HUDEP-2 (cell line): ENCODE measurements at regions not wholly inside any gene's neighbourhood (a gene's known extent, or its start where the extent isn't known, plus 50 kb on each side); places are given as distances from the start of the nearest gene placed in this dataset.
"Not testable (repeated sequence)": the region's sequence is repeated elsewhere in the genome, so short reads cannot be mapped to it uniquely, and the experiment has no call there.

ENCODE experiments used
- DNase-seq, 76 experiments: peaks; one replicate each; lab custom pipeline; 2025; ENCODE audit not compliant: unreplicated experiment in 76 of 76; lab: John Stamatoyannopoulos, UW

DNA sequence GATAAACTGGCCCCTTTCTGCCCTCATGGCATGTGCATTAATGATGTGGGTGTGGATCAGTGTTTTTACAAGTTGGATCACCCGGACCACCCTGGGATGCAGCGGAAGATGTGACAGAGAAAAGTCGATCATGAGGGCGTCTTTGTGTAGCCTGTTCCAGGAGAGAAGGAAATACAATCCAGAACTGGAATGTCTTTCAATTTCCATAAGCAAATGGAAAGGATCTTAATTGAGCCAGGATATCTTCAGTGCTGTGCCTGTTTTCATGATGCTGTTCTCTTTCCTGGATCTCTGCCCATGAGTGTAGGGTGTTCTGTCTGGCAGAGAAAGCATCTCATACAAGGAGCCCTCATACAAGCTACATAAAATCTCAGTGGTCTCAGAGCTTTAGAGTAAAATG, 481.4 kb downstream of the XYLT1 start:
- DNase-seq = no peak

DNA sequence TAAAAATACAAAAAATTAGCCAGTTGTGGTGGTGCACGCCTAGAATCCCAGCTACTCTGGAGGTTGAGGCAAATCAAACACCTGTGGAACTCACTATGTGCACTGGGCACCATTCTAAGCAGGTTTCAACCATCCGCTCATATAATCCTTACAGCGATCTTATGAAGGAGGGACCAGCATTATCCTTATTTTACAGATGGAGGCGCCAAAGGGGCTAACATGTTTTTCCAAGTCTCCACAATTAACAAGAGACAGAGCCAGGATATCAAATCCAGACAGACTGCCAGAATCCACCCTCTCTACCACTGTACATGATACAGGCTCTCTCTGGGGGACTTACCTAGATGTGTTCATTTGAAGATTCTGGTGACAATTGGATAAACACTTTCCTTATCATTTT, 479.0 kb downstream of the XYLT1 start:
- no peak for DNase-seq

DNA sequence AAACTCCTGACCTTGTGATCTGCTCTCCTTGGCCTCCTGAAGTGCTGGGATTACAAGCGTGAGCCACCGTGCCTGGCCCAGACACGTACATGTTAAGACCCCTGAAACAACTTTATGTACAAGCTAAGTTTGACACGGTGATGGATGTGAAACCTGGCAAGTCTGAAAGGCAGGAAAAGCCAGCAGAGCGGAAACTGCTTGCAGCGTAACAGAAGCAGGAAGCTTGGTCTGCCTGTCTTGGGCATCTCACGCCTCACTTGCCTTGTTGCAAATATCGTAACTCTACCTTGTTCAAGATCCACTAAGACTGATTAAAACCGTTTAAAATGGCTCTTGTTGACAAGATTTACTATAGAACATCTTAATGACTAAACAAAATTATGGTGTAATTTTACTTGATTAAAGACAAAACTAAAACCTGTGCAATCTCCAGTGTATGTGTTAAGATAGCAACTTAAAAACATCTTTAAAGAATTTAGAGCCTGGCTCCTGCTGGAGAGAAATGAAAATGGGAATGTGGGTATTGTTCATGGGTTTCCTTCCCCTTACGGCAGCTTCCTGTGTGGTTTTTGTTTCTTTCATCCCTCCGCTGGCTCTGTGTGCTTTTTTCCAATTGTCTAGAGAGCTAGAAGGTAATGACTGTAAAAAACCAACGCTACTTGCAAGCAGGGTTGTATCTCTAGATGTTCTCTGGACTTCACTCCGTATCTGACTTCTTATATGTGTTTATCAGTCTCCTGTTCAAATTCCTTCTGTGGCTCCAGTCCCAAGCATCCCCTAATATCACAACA, 477.6 kb downstream of the XYLT1 start:
- no peak for DNase-seq

DNA sequence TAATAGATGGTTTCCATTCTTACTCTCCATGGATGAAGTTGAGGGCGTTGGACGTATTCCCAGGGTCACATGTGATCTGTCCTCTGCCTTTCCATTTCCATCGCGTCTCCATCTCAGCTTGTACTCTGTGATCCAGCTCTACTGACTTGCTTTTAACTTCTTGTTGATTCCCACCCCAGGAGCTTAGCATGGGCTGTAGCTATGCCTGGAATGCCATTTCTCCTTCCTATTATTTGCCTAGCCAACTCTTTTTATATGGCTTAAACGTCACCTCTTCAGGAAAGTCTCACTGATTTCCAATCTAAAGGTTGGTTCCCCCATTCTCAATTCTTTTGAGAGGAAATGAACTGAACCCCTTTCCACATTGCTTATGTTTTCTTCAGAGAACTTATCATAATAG, 475.9 kb downstream of the XYLT1 start:
- no peak for DNase-seq

DNA sequence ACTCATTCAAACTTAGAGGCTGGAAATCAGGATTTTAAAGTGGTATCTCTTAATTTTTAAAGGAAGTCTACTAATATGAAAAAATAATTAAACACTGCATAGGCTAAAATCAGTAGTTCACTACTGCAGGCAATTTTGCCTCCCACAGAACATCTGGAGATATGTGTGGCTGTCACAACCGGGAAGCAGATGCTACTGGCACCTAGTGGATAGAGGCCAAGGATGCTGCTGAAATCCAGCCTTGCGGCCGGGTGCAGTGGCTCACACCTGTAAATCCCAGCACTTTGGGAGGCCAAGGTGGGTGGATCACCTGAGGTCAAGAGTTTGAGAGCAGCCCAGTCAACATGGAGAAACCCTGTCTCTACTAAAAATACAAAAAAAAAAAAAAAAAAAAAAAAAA, 473.9 kb downstream of the XYLT1 start:
- DNase-seq = no peak

DNA sequence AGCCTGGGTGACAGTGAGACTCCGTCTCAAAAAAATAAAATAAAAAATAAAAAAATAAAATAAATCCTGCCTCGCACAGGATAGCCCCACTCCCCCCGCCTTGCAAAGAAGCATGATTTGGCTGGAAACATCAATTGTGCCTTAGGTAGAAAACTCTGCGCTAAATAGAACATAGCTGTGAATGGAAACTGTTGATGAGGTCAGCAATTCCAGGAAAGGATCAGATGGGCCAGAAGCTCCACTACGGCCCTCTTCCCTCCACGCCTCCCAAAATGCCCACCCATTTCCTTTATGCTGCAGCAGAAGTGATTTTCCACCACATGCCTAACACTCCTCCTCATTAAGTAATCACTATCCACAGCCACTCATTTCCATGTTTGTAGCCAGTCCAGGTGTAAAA, 473.4 kb downstream of the XYLT1 start:
- DNase-seq = no peak

DNA sequence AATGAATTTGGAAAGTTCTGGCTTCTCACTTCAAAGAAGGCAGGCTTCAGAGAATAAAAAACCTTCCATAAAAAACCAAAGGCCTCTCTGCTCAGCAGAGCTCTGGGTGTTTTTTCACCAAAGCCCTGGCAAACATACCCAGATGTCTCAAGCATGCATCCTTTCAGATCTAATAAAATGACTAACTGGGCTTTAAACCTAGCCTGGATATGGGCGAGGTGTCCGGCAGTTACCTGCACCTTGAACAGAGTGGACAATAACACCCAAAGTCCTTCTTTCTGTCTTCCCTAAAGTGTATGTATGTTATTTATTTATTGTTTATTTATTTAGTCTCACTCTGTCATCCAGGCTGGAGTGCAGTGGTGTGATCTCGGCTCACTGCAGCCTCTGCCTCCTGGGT, 469.3 kb downstream of the XYLT1 start:
- DNase-seq = no peak

DNA sequence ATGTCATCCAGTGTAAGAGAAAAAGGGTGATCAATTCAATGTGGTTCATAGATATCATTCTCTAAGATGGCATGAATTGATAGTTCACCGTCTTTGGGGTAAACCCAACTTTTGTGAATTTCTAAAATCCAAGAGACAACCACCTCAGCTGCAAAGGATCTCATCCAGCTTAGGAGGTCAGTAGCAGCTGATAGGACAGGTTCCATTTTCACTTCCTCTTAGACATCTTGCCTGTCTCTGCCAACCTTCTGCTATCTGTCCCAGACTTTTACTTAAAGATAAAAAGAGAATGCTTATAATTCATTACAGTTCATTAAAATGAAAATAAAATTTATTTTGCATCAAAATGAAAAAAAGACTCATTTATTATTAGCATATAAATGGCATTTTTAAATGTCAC, 468.2 kb downstream of the XYLT1 start:
- no peak for DNase-seq

DNA sequence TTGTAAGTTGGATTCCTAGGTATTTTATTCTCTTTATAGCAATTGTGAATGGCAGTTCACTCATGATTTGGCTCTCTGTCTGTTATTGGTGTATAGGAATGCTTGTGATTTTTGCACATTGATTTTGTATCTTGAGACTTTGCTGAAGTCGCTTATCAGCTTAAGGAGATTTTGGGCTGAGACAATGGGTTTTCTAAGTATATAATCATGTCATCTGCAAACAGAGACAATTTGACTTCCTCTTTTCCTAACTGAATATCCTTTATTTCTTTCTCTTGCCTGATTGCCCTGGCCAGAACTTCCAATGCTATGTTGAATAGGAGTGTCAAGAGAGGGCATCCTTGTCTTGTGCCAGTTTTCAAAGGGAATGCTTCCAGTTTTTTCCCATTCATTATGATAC, 464.8 kb downstream of the XYLT1 start:
- not testable (repeated sequence) for DNase-seq

DNA sequence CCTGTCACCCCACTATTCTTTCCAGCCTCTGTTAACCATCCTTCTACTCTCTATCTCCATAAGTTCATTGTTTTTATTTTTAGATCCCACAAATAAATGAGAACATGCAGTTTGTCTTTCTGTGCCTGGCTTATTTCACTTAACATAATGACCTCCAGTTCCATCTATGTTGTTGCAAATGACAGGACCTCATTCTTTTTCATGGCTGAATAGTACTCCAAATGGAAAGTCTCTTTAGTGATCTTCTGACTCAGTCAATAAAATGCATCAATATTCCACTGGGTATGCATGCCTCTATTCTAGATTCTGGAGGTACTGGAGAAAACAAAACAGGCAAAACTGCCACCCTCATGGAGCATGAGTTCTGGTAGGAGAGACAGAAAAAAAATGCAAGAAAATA, 459.0 kb downstream of the XYLT1 start:
- DNase-seq = no peak

DNA sequence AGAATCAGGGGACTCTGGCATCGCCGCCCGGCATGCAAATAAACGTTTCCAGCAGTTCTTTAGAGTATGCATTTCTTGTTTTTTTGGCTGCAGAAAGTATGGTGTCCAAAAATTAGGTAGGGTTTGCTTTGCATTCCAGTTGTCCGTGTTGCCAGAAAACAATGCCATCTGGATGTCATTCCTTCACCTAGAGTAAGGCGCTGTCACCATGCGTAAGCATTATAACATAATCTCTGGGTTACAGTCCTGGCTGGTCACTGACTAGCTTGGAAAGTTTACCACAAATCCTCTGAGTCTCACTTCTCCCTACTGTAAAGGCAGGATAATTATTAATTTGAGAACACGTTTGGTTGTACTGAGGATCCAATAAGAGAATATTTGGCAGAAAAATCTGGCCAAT, 457.7 kb downstream of the XYLT1 start:
- no peak for DNase-seq

DNA sequence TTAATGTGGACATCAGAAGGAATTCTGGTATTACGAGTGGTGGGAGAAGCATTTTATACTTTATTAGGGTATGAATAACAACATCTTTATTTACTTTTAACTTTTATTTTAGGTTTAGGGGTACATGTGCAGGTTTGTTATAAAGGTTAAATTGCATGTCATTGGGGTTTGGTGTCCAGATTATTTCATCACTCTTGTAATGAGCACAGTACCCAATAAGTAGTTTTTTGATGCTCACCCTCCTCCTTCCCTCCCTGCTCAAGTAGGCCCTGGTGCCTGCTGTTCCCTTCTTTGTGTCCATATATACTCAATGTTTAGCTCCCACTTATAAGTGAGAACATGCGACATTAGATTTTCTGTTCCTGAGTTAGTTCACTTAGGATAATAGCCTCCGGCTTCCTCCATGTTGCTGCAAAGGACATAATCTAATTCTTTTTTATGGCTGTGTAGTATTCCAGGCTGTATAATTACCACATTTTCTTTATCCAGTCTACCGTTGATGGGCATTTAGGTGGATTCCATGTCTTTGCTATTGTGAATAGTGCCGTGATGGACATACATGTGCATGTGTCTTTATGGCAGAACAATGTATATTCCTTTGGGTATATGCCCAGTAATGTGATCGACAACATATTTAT, 456.2 kb downstream of the XYLT1 start:
- DNase-seq = no peak

DNA sequence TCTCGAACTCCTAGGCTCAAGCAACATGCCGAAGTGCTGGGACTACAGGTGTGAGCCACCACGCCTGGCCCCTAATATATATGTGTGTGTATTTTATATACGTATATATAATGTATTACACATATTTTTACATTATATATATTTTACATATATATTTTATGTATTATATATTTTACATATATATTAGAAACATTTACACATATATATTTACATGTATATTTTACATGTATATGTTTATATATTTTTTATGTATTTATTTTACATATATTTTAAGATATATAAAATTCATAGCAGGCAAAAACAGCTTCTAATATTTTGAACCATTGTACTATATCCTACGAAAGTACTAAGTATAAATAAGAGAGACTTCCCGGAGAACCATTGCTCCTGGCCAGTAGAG, 455.1 kb downstream of the XYLT1 start:
- no peak for DNase-seq

DNA sequence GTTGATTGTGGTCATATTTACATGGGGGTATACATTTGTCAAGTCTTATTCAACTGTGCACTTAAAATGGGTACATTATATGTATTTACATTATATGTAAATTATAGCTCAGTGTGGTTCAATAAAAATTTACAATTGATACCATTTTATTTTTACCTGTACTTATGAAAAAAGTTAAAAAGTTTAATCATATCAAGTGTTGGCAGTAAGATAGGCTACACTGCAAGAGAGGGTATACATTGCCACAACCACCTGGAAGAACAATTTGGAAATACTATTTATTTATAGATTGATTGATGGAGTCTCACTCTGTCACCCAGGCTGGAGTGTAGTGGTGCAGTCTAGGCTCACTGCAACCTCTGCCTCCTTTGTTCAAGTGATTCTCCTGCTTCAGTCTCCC, 453.3 kb downstream of the XYLT1 start:
- no peak for DNase-seq

DNA sequence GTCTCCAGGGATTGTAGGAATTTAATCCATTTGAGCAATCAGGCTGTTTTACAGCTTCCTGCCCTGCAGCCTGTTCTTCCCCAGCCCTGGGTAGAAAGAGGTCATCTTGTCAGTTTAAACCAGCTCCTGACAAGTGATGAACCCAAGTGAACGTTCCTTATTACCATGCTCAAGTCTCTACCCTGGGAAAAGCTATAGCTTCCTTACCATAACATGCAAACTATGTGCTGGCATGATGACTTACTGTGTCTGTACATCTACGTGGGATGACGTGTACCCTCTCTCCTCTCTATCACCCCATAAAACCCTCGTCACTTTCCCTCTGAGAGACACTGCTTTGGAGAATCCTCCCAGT, 452.2 kb downstream of the XYLT1 start:
- no peak for DNase-seq

DNA sequence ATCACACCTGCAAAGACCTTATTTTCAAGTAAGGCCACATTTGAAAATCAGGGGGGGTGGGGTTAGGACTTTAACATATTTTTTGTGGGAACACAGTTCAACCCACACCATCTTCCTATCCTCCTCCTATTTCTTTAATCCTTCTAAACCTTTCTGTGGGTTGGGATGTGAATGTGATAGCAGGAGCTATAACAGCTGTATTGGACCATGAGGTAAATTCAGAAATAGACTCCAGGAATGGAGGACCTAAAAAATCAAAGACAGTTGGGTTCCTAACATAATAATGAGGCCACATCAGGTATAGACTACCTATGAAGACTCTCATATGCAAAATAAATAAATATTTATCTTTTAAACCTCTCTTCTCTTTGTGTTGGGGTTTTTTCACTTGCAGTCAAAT, 451.4 kb downstream of the XYLT1 start:
- no peak for DNase-seq

DNA sequence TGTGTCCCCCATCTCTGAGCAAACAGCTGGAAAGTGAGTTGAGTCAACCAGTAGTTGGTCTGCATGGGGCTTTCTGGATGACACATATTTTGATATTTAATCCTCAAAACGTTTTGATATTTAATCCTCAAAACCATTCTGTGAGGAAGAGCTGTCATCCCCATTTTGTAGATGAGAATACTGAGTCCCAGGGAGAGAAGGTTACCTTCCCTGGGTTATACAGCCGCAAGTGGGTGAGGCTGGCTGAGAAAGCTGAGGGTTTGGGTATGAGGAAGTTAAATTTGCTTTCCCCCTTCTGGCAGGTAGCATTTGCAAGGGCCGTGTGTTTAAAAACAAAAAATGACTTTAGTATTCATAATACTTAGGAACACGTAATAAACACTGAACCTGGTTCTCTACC, 447.2 kb downstream of the XYLT1 start:
- DNase-seq = no peak

DNA sequence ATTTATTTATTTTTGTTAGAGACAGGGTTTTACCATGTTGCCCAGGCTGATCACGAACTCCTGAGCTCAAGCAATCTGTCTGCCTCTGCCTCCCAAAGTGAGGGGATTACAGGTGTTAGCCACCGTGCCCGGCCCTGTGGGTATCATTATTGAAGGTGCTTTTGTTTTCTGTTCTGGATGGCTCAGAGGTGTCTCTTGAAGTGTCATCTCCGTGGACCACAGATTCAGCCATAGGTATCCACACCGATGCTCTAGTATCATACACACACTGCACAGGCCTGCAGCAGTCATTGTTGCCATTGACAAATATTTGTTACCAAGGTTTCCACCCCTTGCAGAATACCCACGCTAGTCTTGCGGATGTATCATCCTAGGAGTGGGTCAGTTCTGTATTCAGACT, 446.2 kb downstream of the XYLT1 start:
- no peak for DNase-seq

DNA sequence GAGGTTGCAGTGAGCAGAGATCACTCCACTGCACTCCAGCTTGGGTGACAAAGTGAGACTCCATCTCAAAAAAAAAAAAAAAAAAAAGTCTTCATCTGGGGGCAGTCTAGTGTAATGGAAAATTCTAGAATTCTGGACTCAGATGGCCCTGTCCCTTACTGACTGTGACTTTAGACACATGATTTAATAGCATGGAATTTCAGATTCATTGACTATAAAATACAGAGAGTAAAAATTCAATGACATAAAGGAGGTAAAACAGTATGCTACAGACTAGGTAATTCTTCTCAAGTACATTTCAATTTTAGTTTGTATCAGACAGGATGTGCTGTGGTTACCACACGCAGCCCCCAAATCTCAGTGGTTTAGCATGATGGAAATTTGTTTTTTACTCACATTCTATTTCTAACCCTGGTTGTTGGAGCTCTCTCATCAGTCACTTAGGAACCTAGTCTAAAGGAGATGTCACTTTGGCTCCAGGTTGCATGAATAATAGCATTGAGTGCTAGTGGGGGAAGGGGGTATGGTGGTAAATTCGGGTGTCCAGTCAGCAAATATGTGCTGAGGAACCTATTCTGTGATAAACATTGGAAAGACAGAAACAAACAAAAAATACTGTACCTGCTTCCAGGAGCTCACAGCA, 444.0 kb downstream of the XYLT1 start:
- DNase-seq = no peak

DNA sequence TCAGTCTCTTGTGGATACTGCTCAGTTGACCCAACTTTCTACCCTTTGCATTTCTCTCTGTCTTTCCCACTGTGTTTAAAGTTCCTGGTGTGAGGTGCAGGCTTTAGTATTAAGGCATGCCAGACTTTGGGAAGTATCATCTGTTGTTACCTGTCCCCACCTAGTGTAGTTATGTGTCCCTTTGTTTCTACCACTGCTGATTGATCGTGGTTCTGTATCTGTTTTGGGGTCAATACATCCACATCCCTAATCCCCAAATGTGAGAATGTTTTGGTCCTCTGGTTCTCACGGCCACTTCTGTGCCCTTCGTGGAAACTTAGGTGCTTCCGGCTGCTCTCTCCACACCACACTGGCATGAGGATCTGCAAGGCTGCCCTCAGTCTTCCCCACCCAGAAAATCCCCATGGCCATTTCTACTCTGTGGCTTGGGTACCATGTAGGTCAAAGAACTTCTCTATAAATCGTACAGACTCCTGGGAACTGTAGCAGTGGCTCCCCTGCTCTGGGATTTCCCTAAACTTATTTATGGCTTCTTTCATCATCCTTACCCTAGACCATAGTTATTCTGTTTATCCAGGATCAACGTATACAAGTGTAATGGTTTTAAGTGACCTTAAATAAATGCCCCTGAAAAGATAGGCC, 443.2 kb downstream of the XYLT1 start:
- no peak for DNase-seq

DNA sequence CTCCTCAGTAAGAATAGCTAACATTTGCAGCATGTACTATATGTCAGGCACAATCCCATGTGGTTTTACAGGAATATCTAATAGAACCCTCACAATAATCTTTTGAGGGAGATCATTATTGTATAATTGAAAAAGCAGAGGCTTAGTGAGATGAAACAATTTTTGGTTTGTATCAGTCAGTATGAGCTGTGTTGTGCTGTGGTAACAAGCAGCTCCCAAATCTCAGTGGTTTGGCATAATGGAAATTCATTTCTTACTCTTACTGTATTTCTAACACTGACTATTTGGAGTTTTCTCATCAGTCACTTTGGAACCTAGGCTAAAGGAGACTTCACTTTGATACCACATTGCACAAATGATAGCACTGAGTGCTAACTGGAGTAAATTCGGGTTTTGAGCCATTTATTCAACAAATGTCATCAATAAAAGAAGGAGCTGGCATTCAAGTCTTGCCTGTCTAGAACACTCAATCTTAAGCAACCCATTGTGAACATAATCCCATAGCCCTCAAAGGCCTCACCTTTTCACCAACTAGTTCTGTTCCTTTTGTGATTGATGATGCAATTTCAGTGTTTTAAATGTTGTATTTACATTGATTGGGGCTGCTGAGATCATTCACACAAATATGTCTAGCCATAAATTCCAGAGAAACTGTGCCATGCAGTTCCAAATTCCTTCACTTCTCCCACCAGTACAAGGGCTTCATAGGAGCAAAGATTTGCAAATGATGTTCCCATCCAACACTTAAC, 441.0 kb downstream of the XYLT1 start:
- DNase-seq = no peak
